K562 (cell line): ENCODE measurements at regions not wholly inside any gene's neighbourhood (a gene's known extent, or its start where the extent isn't known, plus 50 kb on each side); places are given as distances from the start of the nearest gene placed in this dataset.

ENCODE experiments used
- BCL6 ChIP-seq: fragments of 250-450 bp; sonication (Bioruptor Pico); IDR thresholded peaks from 2 replicates; pipeline ENCODE4 v1.4.0; 2020
- CTCF ChIP-seq, 3 experiments: IDR thresholded peaks in 2 of 3; conservative IDR thresholded peaks in 1 of 3; 2 replicates each; pipeline ENCODE4 v1.5.1; 2011 to 2012; ENCODE audit warnings: low read length in 3 of 3, mild to moderate bottlenecking in 3 of 3, control low read depth in 2 of 3, improper control_type of control experiment in 1 of 3, inconsistent platforms in 1 of 3, low read depth in 1 of 3, mixed read lengths in 1 of 3, moderate library complexity in 1 of 3; ENCODE audit not compliant: insufficient read depth in 2 of 3
- DPF2 ChIP-seq: fragments of 450-650 bp; IDR thresholded peaks from 2 replicates; pipeline ENCODE4 v1.6.1; 2016
- ELF4 ChIP-seq: fragments of 450-650 bp; formaldehyde crosslinking; IDR thresholded peaks from 2 replicates; pipeline ENCODE4 v1.4.0; 2022; ENCODE audit warnings: missing genetic modification characterization
- EZH2 ChIP-seq: IDR thresholded peaks from 2 replicates; pipeline ENCODE4 v1.6.1; 2012; ENCODE audit warnings: low read depth, mild to moderate bottlenecking, inconsistent platforms, low read length, borderline replicate concordance
- ILF3 ChIP-seq: fragments of 450-650 bp; IDR thresholded peaks from 2 replicates; pipeline ENCODE4 v1.6.1; 2018; ENCODE audit warnings: antibody characterized with exemption, mild to moderate bottlenecking, moderate library complexity, borderline replicate concordance
- MAFK ChIP-seq: IDR thresholded peaks from 2 replicates; pipeline ENCODE4 v1.6.1; 2011; ENCODE audit warnings: low read length, improper control_type of control experiment
- NR2C2 ChIP-seq, 2 experiments: fragments of 200-800 bp in 1 of 2; sonication (Bioruptor generic) in 1 of 2; sonication (generic) in 1 of 2; formaldehyde crosslinking in 1 of 2; IDR thresholded peaks; 2 replicates each; pipeline versions ENCODE4 v1.6.1 to v1.8.0; 2016 to 2022; ENCODE audit warnings: mild to moderate bottlenecking in 1 of 2, missing compliant biosample characterization in 1 of 2, missing genetic modification characterization in 1 of 2, missing genetic modification reagents in 1 of 2
- PRDM10 ChIP-seq: fragments of 450-650 bp; IDR thresholded peaks from 2 replicates; pipeline ENCODE4 v1.6.1; 2018; ENCODE audit not compliant: partially characterized antibody
- SAFB ChIP-seq: fragments of 200-400 bp; formaldehyde crosslinking; IDR thresholded peaks from 2 replicates; pipeline ENCODE4 v1.6.1; 2017; ENCODE audit warnings: low read depth, low read length, borderline replicate concordance
- SNIP1 ChIP-seq: fragments of 450-650 bp; IDR thresholded peaks from 2 replicates; pipeline ENCODE4 v1.7.1; 2017; ENCODE audit warnings: low read depth, mild to moderate bottlenecking
- TAF7 ChIP-seq: fragments of 450-650 bp; IDR thresholded peaks from 2 replicates; pipeline ENCODE4 v1.6.1; 2016; ENCODE audit warnings: missing genetic modification characterization, missing compliant biosample characterization
- THRB ChIP-seq: fragments of 450-650 bp; formaldehyde crosslinking; conservative IDR thresholded peaks from 2 replicates; pipeline ENCODE4 v1.4.0; 2022; ENCODE audit warnings: mild to moderate bottlenecking, missing genetic modification characterization
- ZBTB2 ChIP-seq: fragments of 450-650 bp; IDR thresholded peaks from 2 replicates; pipeline ENCODE4 v1.6.1; 2016; ENCODE audit warnings: antibody characterized with exemption
- ZNF274 ChIP-seq: IDR thresholded peaks from 2 replicates; pipeline ENCODE4 v1.6.1; 2011; ENCODE audit warnings: low read depth, mild to moderate bottlenecking, low read length, moderate library complexity, borderline replicate concordance
- ZNF551 ChIP-seq: fragments of 250-450 bp; sonication (Bioruptor Pico); IDR thresholded peaks from 2 replicates; pipeline ENCODE4 v1.5.0; 2021; ENCODE audit warnings: mild to moderate bottlenecking, moderate library complexity

DNA sequence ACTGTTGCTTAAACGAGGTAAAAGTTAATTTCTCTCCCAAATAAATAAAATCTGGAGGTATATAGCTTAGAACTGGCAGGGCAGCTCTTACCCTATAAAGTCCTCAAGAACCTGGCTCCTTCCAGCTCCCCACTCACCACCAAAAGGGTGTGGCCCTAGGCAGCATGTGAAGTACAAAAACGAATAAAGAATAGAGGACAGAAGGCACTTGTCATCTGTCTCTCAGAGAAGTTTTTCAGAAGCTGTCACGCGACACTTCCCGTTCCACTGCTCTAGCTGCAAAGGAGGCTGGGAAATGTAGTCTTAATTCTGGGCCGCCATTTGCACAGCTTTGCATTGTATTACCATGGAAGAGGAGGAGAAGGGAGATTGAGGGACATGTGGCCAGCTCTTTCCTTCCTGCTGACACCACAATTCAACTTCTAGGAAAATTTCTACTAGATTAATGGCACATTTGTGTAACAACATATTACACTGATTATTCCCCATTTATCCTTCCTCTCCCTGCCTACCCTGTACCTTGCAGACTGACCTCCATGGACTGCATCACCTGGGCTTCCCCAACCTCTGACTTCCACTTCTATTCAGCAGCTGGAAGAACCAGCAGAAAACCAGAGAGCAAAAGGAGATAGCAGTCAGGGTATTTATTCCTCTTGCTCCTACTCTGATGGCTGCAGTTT lies 62.2 kb downstream of the CCDC71L start (continued):
- TF ChIP-seq ZNF551 (no peak), TAF7 (tag) (no peak), EZH2 (no peak), SNIP1 (no peak), PRDM10 (no peak), ZNF274 (no peak), ZBTB2 (no peak), SAFB (no peak), BCL6 (no peak), CTCF (IDR thresholded peaks at IDR 0.05 in 2 of 3, conservative IDR thresholded peaks at IDR 0.05 in 1 of 3; ENCODE audit: insufficient read depth in 2 of 3, low read depth in 1 of 3, low read length in 3 of 3) (no peak), DPF2 (peak; percentile 34; the same call in 1 of the 2 replicates), ILF3 (no peak), MAFK (no peak), THRB (CRISPR knock-in tag) (no peak), ELF4 (CRISPR knock-in tag) (no peak), NR2C2 (CRISPR knock-in tag; IDR thresholded peaks at IDR 0.05) (no peak), NR2C2 (tag; IDR thresholded peaks at IDR 0.05) (peak; percentile 61; the same call in 1 of the 2 replicates)
